Thyroid gland (tissue), 4 donors: ENCODE measurements at regions not wholly inside any gene's neighbourhood (a gene's known extent, or its start where the extent isn't known, plus 50 kb on each side); places are given as distances from the start of the nearest gene placed in this dataset.

Source experiments
- POLR2A ChIP-seq, 2 donors: fragments of 450-650 bp; IDR thresholded peaks; one replicate each; pipeline ENCODE4 v1.6.1; 2017; ENCODE audit warnings: antibody characterized with exemption in 2 of 2, mild to moderate bottlenecking in 2 of 2, moderate library complexity in 1 of 2
- TF ChIP-seq, protein P1 (sequence below), 6 experiments: fragments of 200-600 bp in 3 of 6; fragments of 450-650 bp in 3 of 6; sonication (generic) in 3 of 6; IDR thresholded peaks; one replicate each; pipeline ENCODE4 v1.5.1; 2016 to 2019; ENCODE audit warnings: antibody characterized with exemption in 6 of 6, mild to moderate bottlenecking in 2 of 6, inconsistent platforms in 1 of 6, moderate library complexity in 1 of 6

DNA sequence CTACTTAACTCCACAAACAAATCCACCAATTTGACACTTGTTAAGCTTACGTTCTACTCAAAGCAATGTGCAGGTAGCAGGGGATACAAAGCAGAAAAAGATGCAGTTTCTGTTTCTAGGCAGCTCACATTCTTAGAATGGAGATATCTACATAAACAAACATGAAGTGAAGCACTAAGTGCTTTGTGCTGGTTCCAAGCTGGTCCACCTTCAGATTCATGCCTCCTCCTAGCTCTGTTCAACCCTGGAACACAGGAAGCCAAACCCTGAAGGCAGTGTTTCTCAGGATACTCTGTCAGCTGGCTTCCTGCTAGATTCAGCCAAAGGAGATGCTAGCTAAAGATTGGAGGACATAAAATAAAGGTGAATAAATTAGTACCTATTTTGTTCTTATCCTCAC lies 55.3 kb upstream of the NOL4 start:
- TF ChIP-seq, protein P1, sequence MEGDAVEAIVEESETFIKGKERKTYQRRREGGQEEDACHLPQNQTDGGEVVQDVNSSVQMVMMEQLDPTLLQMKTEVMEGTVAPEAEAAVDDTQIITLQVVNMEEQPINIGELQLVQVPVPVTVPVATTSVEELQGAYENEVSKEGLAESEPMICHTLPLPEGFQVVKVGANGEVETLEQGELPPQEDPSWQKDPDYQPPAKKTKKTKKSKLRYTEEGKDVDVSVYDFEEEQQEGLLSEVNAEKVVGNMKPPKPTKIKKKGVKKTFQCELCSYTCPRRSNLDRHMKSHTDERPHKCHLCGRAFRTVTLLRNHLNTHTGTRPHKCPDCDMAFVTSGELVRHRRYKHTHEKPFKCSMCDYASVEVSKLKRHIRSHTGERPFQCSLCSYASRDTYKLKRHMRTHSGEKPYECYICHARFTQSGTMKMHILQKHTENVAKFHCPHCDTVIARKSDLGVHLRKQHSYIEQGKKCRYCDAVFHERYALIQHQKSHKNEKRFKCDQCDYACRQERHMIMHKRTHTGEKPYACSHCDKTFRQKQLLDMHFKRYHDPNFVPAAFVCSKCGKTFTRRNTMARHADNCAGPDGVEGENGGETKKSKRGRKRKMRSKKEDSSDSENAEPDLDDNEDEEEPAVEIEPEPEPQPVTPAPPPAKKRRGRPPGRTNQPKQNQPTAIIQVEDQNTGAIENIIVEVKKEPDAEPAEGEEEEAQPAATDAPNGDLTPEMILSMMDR (IDR thresholded peaks at IDR 0.05), result no peak
- TF ChIP-seq POLR2A (IDR thresholded peaks at IDR 0.05), result no peak
